Breast epithelium (tissue), 4 donors: ENCODE measurements at regions not wholly inside any gene's neighbourhood (a gene's known extent, or its start where the extent isn't known, plus 50 kb on each side); places are given as distances from the start of the nearest gene placed in this dataset.

Source experiments
- DNase-seq, 2 donors: peaks; one replicate each; pipeline ENCODE4 v3.0.0-alpha.2; 2019; ENCODE audit warnings: low spot score in 2 of 2
- H3K27ac ChIP-seq, 2 donors: fragments of 200-600 bp; sonication (generic) in 1 of 2; one replicate each; pipeline ENCODE4 v1.5.1; 2016 to 2019; ENCODE audit warnings: mild to moderate bottlenecking in 1 of 2
- H3K27me3 ChIP-seq, 2 donors: fragments of 200-600 bp; sonication (generic) in 1 of 2; one replicate each; pipeline versions ENCODE4 v1.5.1 to v1.6.0; 2017 to 2019; ENCODE audit warnings: control low read depth in 1 of 2, mild to moderate bottlenecking in 1 of 2
- H3K36me3 ChIP-seq: fragments of 200-600 bp; one replicate; pipeline ENCODE4 v1.5.1; 2019
- H3K4me1 ChIP-seq, 2 donors: fragments of 200-600 bp; sonication (generic); one replicate each; pipeline ENCODE4 v1.5.1; 2016 to 2019; ENCODE audit warnings: control low read depth in 1 of 2
- H3K4me3 ChIP-seq, 3 donors: fragments of 200-600 bp; sonication (generic); 1 replicate in 2 of 3; 2 replicates in 1 of 3; pipeline ENCODE4 v1.5.1; 2016 to 2019; ENCODE audit warnings: mild to moderate bottlenecking in 3 of 3, moderate library complexity in 2 of 3
- H3K9me3 ChIP-seq, 2 donors: fragments of 200-600 bp; sonication (generic) in 1 of 2; one replicate each; pipeline ENCODE4 v1.5.1; 2016 to 2019; ENCODE audit warnings: control low read depth in 1 of 2
- POLR2A ChIP-seq: fragments of 450-650 bp; IDR thresholded peaks from one replicate; pipeline ENCODE4 v1.6.1; 2016; ENCODE audit warnings: antibody characterized with exemption, mild to moderate bottlenecking, moderate library complexity
- POLR2AphosphoS5 ChIP-seq, 3 donors: sonication (generic); formaldehyde crosslinking; IDR thresholded peaks; one replicate each; pipeline ENCODE4 v1.6.1; 2017; ENCODE audit warnings: antibody characterized with exemption in 3 of 3
- intact Hi-C: fragments of 100-400 bp; cut with DNase I; formaldehyde crosslinking; loops from one replicate; pipeline ENCODE4 v1.15.1; 2023; ENCODE audit warnings: low total_unique reads
- TF ChIP-seq, protein P1 (sequence below), 3 donors: fragments of 450-650 bp; IDR thresholded peaks; one replicate each; pipeline ENCODE4 v1.5.1; 2016 to 2017; ENCODE audit warnings: antibody characterized with exemption in 3 of 3, mild to moderate bottlenecking in 3 of 3, moderate library complexity in 3 of 3

- TF ChIP-seq, protein P1, sequence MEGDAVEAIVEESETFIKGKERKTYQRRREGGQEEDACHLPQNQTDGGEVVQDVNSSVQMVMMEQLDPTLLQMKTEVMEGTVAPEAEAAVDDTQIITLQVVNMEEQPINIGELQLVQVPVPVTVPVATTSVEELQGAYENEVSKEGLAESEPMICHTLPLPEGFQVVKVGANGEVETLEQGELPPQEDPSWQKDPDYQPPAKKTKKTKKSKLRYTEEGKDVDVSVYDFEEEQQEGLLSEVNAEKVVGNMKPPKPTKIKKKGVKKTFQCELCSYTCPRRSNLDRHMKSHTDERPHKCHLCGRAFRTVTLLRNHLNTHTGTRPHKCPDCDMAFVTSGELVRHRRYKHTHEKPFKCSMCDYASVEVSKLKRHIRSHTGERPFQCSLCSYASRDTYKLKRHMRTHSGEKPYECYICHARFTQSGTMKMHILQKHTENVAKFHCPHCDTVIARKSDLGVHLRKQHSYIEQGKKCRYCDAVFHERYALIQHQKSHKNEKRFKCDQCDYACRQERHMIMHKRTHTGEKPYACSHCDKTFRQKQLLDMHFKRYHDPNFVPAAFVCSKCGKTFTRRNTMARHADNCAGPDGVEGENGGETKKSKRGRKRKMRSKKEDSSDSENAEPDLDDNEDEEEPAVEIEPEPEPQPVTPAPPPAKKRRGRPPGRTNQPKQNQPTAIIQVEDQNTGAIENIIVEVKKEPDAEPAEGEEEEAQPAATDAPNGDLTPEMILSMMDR (IDR thresholded peaks at IDR 0.05), result no peak
- no peak for TF ChIP-seq POLR2AphosphoS5 (IDR thresholded peaks at IDR 0.05)
- TF ChIP-seq POLR2A, result no peak
- no peak overlapping the region for H3K4me3 ChIP-seq
- no peaks in the 10 kb centered on the region for H3K9me3 ChIP-seq
- no peaks in the 10 kb centered on the region for H3K4me1 ChIP-seq
- intact Hi-C loops, result no loop called here
- H3K27me3 ChIP-seq, result no peaks in the 10 kb centered on the region
- H3K27ac ChIP-seq, result no peak overlapping the region
- DNase-seq, result no peak
- no peaks in the 10 kb centered on the region for H3K36me3 ChIP-seq
Measured at GRCh38 chr13:70884196-70884595, 775.9 kb upstream of the KLHL1 start.

- Histone ChIP-seq H3K36me3 (no peaks in the 10 kb centered on the region), H3K9me3 (no peaks in the 10 kb centered on the region), H3K27ac (no peak overlapping the region), H3K4me3 (no peak overlapping the region), H3K27me3 (no peaks in the 10 kb centered on the region), H3K4me1 (no peaks in the 10 kb centered on the region)
- intact Hi-C loops, result no loop called here
- DNase-seq, result no peak
- TF ChIP-seq POLR2AphosphoS5 (IDR thresholded peaks at IDR 0.05) (no peak), POLR2A (no peak)
- TF ChIP-seq, protein P1 (IDR thresholded peaks at IDR 0.05), result no peak
Measured at GRCh38 chr13:70874636-70875035, 766.4 kb upstream of the KLHL1 start.

- H3K36me3 ChIP-seq, result no peaks in the 10 kb centered on the region
- intact Hi-C loops, result no loop called here
- DNase-seq, result no peak
- H3K27ac ChIP-seq, result no peak overlapping the region
- no peaks in the 10 kb centered on the region for H3K4me1 ChIP-seq
- no peak overlapping the region for H3K4me3 ChIP-seq
- no peak for TF ChIP-seq POLR2A
- TF ChIP-seq POLR2AphosphoS5 (IDR thresholded peaks at IDR 0.05), result no peak
- TF ChIP-seq, protein P1 (IDR thresholded peaks at IDR 0.05), result no peak
- peaks cover 4 to 11% of the 10 kb centered on the region in 2 donors for H3K9me3 ChIP-seq
- no peaks in the 10 kb centered on the region for H3K27me3 ChIP-seq
Measured at GRCh38 chr13:70864731-70865130, 756.5 kb upstream of the KLHL1 start.

- Histone ChIP-seq H3K27ac (no peak overlapping the region), H3K27me3 (no peaks in the 10 kb centered on the region), H3K4me1 (no peaks in the 10 kb centered on the region), H3K9me3 (peaks cover 4 to 9% of the 10 kb centered on the region in 2 donors), H3K36me3 (no peaks in the 10 kb centered on the region), H3K4me3 (no peak overlapping the region)
- no peak for DNase-seq
- intact Hi-C loops, result loop anchor here (10.0 kb wide), 1 partner anchor 1022 kb away; no protein-coding TSS in a partner anchor
- TF ChIP-seq, protein P1 (IDR thresholded peaks at IDR 0.05), result no peak
- TF ChIP-seq POLR2AphosphoS5 (IDR thresholded peaks at IDR 0.05), result no peak
- TF ChIP-seq POLR2A, result no peak
Measured at GRCh38 chr13:70856711-70857110, 748.5 kb upstream of the KLHL1 start.

DNA sequence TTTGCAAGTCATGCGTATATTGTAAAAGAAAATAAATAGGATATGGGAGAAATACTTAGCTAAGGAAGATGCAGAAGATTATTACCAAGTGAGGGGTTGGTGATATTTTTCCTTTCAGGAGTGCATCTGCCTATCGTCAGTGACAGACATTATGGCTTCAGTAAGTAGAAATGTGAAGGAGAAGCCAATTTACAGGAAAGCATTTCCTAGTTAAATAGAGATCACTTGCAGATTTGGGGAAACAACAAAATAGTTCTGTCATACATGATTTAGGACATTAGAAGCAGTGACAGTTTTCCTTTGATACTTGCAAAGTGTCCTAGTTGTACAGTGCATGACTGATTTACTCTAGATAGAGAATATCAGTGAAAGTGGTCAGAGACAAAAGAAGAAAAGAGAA lies 747.8 kb upstream of the KLHL1 start:
- no peak overlapping the region for H3K27ac ChIP-seq
- peaks cover 3 to 4% of the 10 kb centered on the region in 2 donors for H3K9me3 ChIP-seq
- DNase-seq, result no peak
- H3K4me1 ChIP-seq, result no peaks in the 10 kb centered on the region
- no peaks in the 10 kb centered on the region for H3K36me3 ChIP-seq
- intact Hi-C loops, result loop anchor here (10.0 kb wide), 1 partner anchor 1021 kb away; no protein-coding TSS in a partner anchor
- no peaks in the 10 kb centered on the region for H3K27me3 ChIP-seq
- TF ChIP-seq POLR2A (no peak), POLR2AphosphoS5 (IDR thresholded peaks at IDR 0.05) (no peak)
- TF ChIP-seq, protein P1 (IDR thresholded peaks at IDR 0.05), result no peak
- H3K4me3 ChIP-seq, result no peak overlapping the region
